Esophagus squamous epithelium (tissue), 4 donors: ENCODE measurements at regions not wholly inside any gene's neighbourhood (a gene's known extent, or its start where the extent isn't known, plus 50 kb on each side); places are given as distances from the start of the nearest gene placed in this dataset.

Source experiments
- CTCF ChIP-seq, 6 experiments: fragments of 450-650 bp in 4 of 6; fragments of 200-600 bp in 2 of 6; sonication (generic) in 2 of 6; IDR thresholded peaks; one replicate each; pipeline ENCODE4 v1.5.1; 2016 to 2019; ENCODE audit warnings: antibody characterized with exemption in 6 of 6, mild to moderate bottlenecking in 4 of 6, moderate library complexity in 4 of 6
- POLR2A ChIP-seq, 4 donors: fragments of 450-650 bp; IDR thresholded peaks; one replicate each; pipeline ENCODE4 v1.6.1; 2017; ENCODE audit warnings: antibody characterized with exemption in 4 of 4, mild to moderate bottlenecking in 4 of 4, moderate library complexity in 3 of 4

- TF ChIP-seq CTCF (IDR thresholded peaks at IDR 0.05) (no peak), POLR2A (IDR thresholded peaks at IDR 0.05) (no peak)
These were observed 191.5 kb downstream of the SLC7A11 start for GRCh38 chr4:138050601-138051000.
